NCI-H748 (cell line): ENCODE measurements at regions not wholly inside any gene's neighbourhood (a gene's known extent, or its start where the extent isn't known, plus 50 kb on each side); places are given as distances from the start of the nearest gene placed in this dataset.
"Not testable (repeated sequence)": the region's sequence is repeated elsewhere in the genome, so short reads cannot be mapped to it uniquely, and the experiment has no call there.

Source experiments
- DNase-seq: peaks from one replicate; lab custom pipeline; 2025; ENCODE audit not compliant: unreplicated experiment; lab: John Stamatoyannopoulos, UW

DNA sequence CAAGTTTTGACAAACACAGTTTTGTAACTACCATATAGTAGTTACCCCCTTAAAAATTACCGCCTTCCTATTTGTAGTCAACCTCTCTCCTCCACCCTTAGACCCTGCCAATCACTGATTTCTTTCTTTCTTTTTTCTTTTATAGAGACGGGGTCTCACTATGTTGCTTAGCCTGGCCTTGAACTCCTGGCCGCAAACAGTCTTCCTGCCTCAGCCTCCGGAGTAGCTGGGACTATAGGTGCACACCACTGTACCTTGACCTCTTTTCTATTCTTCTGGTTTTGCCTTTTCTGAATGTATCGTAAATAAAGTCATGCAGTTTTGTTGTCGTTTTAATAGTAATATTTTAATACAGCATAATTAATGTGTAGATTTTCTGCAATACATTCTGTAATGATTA lies 460.3 kb downstream of the EPM2A start:
- DNase-seq, result no peak

DNA sequence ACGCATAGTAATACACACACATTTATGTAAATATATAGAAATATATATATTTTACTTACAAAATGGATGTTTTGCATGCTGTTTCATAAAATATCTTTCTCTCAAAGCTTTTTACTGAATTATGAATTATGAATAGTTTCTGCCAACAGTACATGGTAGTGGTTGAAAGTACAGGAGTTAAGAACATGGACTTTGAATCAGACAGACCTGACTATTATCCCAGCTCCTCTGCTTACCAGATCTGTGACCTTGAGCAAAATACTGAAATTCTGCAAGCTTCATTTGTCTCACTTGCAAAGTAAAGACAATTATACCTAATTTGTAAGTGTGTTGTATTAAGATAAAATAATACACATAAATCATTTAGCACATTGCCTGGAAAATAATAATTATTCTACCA lies 459.5 kb downstream of the EPM2A start:
- DNase-seq, result no peak

DNA sequence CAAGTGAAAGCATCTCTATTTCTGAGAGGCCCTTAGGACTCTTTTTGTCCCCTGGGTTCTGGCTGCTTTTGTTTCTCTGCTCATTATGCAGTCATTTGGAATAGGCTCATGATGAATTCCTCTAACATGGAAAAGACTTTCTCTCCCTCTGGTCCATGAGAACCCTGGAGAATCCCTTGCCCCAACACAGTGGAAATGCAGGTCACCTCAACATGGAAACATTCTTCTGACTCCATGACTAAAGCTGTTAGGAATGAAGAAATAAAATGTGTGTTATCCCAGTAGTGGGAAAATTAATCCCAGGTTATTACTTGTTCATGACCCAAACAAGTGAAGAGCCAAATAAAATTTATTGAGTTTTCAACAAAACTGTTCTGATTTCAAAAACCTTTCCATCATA lies 458.6 kb downstream of the EPM2A start:
- no peak for DNase-seq

DNA sequence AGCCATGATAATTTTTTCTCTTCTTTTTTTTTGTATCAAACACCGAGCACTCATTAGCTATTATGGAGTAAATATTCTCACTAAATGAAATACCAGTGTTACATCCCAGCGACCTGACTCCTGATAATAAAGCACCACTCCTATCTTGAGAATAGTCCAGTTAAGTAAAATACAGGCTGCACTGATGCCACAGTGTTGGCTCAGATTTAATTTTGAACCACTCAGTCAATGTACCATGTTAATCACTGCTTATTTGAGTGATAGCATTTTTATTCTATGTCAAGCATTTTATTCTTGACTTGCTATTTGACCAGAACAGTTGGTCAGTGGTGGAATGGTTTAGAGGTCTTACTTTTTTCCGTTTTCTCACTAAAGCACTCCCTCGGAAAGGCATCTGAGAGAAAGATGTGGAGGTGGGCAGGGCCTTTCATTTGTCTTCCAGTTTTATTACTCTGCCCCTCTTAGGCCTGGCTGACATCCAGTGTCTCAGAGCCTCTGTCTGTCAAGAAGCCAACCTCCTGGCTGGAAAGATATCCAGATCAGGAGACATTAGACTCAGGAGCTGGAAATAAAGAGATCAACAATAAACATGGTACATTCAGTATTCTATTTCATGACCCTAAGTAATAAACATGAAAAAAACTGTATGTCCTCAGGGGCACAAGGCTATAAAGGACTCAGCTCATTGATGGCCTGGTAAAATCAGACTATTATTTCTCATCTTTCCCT lies 457.8 kb downstream of the EPM2A start:
- DNase-seq, result no peak

DNA sequence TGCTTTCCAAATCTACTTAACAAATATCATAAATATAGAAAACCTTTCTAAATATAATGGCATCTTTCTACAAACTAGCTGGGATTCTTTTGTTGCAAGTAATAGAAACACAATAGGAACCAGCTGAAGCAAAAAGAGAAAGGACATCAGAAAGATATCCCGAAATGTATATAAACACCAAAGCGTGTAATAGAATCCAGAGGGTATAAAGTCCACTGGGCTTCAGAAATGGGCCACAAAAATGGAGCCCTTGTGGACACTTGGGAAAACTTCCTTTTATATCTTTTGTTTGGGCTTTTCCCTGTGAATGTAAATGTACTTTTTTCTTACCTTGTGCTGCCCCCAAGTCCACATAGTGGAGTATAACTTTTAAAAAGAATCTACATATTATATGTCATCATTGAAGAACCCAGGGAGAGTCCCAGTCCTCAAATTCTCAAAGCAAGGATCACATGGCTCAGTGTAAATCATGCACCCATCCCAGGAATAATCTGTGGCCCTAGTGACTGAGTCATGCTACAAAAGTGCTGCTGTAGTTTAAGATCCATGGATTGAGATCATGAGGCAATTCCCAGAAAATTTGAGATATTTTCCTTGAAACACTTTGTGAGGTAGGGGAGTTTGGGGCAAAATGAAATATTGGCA lies 457.0 kb downstream of the EPM2A start:
- DNase-seq, result no peak

DNA sequence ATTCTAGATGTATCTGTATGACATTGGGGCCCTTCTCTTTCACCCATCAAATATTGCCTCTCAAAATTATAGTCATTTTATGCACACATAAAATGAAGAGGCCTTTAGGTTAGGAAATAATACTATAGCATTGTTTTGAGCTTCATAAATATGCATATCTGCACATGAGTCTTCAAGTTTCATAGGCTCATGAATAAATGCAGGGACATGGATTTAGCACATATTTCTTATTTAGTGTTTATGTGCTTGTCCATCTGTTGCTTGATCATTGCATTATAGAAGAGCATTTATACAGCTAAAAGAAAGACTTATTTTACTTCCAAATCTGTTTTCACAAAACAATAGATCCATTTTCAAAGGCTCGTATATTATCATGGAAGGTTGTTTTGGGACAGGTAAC lies 455.8 kb downstream of the EPM2A start:
- no peak for DNase-seq

DNA sequence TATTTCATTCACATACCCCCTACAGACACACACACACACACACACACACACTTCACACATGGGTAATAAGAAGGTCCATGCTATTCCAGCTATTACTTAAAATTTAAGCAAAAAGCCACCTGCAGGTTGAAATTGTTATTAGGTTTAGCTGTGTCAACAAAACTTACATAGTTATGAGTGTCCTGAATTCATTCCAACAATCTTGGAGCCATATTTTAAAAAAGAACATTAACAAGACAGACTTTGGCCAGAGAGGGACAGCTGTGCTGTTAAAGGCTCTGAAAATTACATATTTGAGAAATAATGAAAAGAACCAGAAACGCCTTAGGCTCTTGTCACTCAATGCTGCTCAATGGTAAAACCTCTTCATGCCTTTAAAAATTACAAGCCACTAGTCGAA lies 455.3 kb downstream of the EPM2A start:
- no peak for DNase-seq

DNA sequence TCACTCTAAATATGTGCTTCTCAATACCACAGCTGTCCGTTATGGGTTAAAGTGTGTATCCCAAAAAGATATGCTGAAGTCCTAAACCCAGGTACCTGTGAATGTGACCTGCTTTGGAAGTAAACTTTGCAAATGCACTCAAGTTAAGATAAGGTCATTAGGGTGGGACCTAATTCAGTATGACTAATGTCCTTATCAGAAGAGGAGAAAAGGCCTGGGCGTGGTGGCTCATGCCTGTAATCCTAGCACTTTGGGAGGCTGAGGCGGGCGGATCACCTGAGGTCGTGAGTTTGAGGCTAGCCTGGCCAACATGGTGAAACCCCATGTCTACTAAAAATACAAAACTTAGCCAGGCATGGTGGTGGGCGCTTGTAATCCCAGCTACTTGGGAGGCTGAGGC lies 452.1 kb downstream of the EPM2A start:
- not testable (repeated sequence) for DNase-seq

DNA sequence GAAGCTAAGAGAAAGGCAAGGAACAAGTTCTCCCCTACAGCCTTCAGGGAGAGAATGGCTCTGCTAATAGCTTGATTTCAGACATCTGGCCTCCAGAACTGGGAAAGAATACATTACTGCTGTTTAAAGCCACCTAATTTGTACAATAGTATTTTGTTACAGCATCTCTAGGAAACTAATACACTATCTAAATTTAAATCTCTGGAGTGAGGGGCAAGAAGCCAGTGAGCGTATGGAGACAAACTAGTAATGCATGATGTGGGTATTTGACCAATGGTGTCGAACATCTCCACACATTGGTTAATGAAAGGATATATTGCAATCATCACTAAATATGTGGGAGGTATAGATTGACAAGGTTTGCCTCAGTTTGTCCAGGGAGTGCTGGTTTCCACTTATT lies 451.5 kb downstream of the EPM2A start:
- no peak for DNase-seq

DNA sequence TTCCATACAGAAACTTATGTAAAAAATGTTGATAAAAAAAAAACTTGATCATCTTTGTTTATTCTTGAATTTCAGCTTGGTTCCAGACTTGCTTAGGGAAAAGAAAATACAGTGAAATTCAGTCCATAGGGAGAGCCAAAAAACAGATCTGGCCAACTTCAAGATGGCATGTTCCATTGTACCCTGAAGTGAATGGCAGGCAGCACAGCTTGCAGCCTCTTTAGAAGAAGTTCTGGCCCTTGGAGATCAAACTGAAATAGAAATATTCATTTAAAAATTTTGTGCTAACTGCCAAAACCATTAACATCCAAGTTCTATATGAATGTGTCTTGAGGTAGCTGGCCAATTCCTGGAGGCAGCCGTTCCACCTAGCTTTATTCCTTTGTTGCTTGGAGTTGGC lies 448.4 kb downstream of the EPM2A start:
- no peak for DNase-seq

DNA sequence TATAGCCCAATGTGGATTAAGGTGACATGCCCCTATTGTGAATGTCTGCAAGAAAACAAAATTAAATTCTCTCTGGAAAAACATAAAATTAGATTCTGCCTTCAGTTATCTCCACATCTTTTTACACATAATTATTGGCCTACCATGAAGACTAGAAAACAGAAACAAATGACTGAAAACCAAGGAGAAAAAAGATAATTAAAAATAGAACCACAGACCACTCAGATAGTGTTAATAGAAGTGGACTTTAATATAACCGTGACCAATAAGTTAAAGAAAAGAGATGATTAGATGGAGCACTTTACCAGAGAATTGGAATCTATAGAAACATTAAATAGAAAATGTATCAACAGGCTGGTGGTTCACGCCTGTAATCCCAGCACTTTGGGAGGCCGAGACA lies 445.7 kb downstream of the EPM2A start:
- no peak for DNase-seq

DNA sequence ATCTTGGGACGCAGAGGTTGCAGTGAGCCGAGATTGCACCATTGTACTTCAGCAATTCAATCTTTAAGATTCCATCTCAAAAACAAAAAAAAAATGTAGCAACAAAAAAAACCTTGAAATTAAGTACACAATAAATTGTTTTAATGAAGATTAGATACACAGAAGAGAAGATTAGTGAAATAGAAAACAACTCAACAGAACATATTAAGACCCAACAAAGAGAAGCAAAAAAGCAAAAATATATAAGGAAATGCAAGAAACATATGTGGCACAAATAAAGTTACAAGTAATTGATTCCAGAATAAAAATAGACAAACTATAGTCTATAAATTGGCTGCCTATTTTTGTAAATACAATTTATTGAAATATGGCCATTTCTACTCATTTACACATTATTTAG lies 445.2 kb downstream of the EPM2A start:
- DNase-seq, result no peak

DNA sequence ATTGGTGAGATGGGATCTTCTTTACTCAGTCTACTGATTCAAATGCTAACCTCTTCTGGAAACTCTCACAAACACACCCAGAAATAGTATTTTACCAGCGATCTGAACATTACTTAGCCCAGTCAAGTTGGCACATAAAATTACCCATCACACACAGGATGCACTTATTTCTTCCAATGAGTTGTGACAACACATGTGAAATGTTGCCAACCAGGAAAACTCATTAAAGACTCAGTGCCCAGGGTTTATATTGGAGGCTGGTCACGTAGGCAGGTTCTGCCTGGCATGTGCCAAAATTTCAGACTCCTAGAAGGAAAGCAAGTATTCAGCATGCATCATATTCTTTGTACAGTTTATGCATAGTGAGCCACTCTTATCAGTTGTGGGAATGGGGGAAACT lies 443.3 kb downstream of the EPM2A start:
- no peak for DNase-seq

DNA sequence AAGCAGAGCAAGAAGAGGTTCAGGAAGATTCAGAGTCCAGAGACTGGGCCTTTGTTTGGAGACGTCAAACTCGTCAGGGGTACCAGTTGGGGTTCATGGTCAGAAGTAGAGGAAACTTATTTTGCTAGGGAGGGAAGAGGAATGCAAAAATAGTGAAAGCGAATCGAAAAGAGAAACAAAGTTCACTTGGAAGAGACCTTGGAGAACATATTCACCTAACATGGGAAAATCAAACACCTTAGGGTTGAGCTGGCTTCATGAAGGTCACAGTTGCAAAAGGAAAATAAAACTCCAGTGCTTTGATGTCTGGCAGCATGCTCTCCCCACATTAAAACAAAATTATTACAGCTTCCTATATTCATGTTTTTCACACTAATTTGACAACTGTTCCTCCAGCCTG lies 440.4 kb downstream of the EPM2A start:
- no peak for DNase-seq

DNA sequence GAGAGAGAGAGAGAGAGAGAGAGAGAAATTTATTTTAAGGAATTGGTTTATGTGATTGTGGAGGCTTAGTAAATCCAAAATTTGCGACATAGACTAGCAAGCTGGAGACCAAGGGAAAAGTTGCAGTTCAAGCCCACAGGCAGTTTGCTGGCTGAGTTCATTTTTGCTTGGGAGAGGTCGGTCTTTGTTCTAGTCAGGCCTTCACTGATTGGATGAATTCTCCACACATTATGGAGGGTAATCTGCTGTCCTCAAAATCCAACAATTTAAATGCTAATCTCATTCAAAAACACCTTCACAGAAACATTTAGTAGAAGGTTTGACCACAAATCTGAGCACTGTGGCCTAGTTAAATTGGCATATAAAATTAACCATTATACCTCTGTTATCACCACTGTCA lies 439.6 kb downstream of the EPM2A start:
- no peak for DNase-seq

DNA sequence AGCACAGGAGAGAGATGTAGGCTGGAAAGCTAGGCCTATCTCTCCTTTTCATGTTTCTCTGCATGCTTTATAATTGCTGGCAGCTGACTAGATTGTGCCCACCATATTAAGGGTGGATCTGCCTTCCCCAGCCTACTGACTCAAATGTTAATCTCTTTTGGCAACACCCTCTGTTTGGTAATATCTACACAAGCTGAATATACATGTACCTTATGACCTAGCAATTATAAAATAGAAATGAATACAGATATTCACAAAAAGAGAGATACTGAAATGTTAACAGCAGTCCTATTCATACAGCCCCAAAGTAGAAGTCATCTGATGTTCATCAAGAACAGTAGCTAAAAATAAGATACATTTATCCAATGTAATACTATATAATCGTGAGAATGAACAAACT lies 429.6 kb downstream of the EPM2A start:
- no peak for DNase-seq

DNA sequence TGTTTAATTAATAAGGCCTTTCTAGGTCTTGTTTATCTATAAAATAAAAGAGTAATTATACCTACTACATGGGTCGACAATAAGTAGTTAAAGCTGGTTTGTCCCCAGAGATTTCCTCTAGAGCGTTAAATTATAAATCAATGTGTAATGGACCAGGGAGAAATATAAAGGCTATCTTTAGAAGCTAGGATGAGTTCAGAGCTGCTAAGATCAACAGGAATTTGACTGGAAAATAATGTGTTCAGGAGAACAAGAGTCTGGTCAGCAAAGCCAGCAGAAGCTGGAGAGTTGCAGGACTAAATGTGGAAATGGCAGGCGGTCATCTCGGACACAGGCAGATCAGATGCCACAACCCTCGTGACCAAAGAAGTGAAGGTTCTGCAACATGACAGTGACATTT lies 428.8 kb downstream of the EPM2A start:
- no peak for DNase-seq

DNA sequence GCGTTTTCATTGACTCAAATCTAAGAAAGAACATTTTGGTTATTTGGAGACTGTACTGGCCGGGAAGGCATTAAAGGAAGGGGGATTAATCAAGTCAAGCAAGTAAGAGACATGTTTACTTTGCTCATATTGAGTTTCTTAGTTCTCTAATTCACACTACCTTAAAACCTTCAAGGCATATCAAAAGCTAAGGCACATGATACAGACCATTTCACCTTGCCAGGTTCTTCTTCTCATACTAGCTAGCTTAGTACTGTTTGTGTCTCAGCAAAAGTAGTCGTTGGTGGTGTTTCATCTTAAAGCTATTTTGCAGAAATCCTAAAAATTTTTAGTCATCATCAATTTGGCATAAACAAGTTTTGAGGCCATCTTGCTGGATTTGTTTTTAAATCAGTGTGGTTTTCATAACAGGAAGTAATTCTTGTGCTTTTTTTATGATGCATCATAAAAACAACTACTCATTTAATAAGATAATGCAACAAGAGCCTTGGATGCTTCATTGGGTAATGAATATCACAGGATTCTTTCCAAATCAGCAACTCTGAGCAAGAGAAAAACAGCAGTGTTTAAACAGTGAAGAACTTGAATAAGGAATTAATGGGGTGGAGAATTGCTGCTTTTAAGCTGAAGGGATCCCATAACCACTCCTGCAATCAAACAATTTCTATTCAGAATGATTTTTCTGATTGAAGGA lies 425.3 kb downstream of the EPM2A start:
- peak; percentile 83 for DNase-seq

DNA sequence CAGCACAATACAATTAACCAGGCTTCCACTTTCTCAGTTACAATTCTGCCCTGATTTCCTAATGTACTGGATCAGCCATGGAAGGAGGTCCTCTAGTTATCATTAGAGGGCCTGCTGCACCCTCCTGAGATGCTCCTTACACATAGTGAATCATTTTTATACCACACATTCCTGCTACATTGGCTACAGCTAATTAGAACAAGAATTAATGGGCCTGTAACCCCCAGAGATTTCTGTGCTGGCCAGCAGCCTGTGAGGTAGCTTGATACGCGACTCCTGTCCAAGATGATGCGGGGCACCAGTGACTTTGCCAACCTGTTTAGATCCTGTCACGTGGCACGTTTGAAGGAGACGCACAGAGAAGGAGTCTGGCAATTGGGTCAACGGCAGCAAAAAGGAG lies 422.8 kb downstream of the EPM2A start:
- no peak for DNase-seq

DNA sequence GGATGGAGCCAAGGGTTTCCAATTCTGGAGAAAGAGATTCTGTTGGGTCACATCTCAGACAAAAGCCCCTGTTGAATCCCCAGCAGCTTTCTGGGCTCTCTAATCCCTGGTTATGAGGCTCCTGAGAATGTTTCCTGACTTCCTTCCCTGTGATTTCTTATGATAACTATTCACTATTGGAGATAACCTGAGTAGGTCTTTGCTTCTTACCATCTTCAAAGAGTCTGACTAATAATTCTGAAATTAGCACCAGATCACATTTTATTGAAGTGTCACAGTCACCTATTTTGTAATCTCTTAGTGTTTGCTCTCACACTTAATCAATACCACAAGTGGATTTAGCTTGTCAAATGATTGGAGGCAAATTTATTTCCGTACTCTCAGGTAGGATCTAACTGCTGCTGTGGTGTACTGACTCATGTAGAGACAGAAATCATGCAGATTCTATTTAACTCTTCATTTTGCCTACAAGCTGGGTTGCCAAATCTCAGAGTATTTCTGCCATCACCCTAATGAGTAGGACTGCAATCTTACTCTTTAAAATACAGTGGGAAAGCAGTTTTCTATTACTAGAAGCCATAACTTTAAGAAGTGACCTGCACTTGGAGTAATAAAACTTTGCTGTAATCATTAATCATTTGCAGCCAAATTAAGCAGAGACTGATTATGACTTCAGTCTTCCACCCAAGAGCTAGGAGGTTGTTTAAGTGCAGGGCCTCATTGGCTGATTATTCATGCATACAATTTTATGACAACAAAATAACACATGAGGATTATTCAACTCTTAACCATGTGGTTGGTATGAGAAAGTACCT lies 422.1 kb downstream of the EPM2A start:
- DNase-seq, result no peak

DNA sequence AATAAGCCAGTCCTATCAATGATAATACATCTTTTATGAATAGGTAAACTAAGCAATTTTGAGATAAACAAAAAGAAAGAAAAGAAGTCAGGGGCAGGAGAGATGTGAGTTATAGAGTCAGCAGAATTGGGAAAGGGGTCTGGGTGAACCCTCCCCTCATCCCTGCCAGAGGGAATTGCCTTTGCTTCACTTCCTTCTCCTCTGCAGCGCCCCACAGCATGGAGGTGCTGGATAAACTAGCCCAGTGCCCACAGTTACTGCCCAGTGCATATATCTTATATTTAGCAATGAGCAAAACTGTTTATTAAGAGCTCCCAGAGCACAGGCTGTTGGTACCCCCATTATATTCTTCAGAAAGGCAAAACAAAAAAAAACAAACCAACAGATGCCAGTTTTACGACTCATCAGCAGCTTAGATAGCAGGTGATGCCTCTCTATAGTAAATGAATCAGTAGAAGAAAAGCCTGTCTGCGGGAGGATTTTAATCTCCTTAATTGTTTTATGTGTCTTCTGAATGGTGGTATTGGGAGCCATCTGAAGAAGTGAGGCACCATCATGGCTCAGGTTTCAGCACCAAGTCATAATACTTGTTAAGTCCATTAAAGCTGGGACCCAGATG lies 419.2 kb downstream of the EPM2A start:
- peak; percentile 10 for DNase-seq
